Gastrocnemius medialis (tissue), 4 donors: ENCODE measurements at regions not wholly inside any gene's neighbourhood (a gene's known extent, or its start where the extent isn't known, plus 50 kb on each side); places are given as distances from the start of the nearest gene placed in this dataset.

Experiments used
- ATAC-seq, 2 donors: fragments of 150-250 bp; one replicate each; pipeline ENCODE4 v1.9.1; 2016
- DNase-seq, 2 donors: peaks; one replicate each; pipeline ENCODE4 v3.0.0-alpha.2; 2019
- H3K27ac ChIP-seq, 4 donors: fragments of 200-600 bp; sonication (generic); 1 replicate in 1 of 4; 2 replicates in 3 of 4; pipeline ENCODE4 v1.5.1; 2016 to 2018; ENCODE audit warnings: mild to moderate bottlenecking in 2 of 4, moderate library complexity in 1 of 4
- H3K27me3 ChIP-seq, 3 donors: fragments of 200-600 bp; sonication (generic) in 2 of 3; 1 replicate in 1 of 3; 2 replicates in 2 of 3; pipeline versions ENCODE4 v1.5.1 to v1.6.0; 2016 to 2019; ENCODE audit warnings: mild to moderate bottlenecking in 1 of 3, moderate library complexity in 1 of 3
- H3K36me3 ChIP-seq, 2 donors: fragments of 200-600 bp; sonication (generic) in 1 of 2; one replicate each; pipeline ENCODE4 v1.5.1; 2017 to 2018
- H3K4me1 ChIP-seq, 2 donors: fragments of 200-600 bp; sonication (generic) in 1 of 2; one replicate each; pipeline ENCODE4 v1.5.1; 2016 to 2017; ENCODE audit warnings: mild to moderate bottlenecking in 2 of 2
- H3K4me3 ChIP-seq, 4 donors: fragments of 200-600 bp; sonication (generic) in 3 of 4; 1 replicate in 1 of 4; 2 replicates in 3 of 4; pipeline ENCODE4 v1.5.1; 2016 to 2019; ENCODE audit warnings: mild to moderate bottlenecking in 2 of 4
- H3K9me3 ChIP-seq, 3 donors: fragments of 200-600 bp; sonication (generic) in 2 of 3; 1 replicate in 1 of 3; 2 replicates in 2 of 3; pipeline ENCODE4 v1.5.1; 2016 to 2019
- POLR2A ChIP-seq, 2 donors: fragments of 450-650 bp; IDR thresholded peaks; one replicate each; pipeline ENCODE4 v1.6.1; 2017; ENCODE audit warnings: antibody characterized with exemption in 2 of 2, mild to moderate bottlenecking in 2 of 2, moderate library complexity in 2 of 2
- in situ Hi-C, 4 donors: fragments of 200-750 bp; cut with MboI; loops; one replicate each; pipeline versions ENCODE4 v1.15.0 to v1.8.0; 2017; ENCODE audit warnings: low sequenced_read_pairs in 4 of 4
- intact Hi-C: fragments of 100-400 bp; cut with DNase I; formaldehyde crosslinking; loops from one replicate; pipeline ENCODE4 v1.15.1; 2023; ENCODE audit warnings: low total_unique reads
- TF ChIP-seq, protein P1 (sequence below), 5 experiments: fragments of 450-650 bp in 3 of 5; fragments of 200-600 bp in 2 of 5; sonication (generic) in 2 of 5; IDR thresholded peaks in 4 of 5; conservative IDR thresholded peaks in 1 of 5; 1 replicate in 4 of 5; 2 replicates in 1 of 5; pipeline ENCODE4 v1.5.1; 2016 to 2019; ENCODE audit warnings: antibody characterized with exemption in 5 of 5, mild to moderate bottlenecking in 3 of 5, moderate library complexity in 3 of 5

DNA sequence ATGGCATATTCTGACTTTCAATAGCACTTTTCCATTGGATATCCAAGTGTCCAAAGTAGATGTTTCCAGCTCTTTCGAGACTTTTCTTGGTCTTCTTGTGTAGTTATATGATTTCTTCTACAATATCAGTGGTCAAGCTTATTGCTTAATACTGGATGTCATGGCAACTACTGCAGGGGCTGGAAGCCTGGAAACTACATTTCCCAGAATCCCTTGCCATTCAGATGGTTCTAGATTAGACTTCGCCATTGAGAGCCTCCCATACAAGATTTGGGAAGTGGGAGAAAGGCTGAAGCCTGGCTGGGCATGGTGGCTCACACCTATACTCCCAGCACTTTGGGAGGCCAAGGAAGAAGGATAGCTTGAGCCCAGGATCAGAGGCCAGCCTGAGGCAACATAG is 153.6 kb downstream of the C16orf95 start:
- no peak for DNase-seq
- H3K27me3 ChIP-seq, result no peaks in the 10 kb centered on the region
- H3K9me3 ChIP-seq, result no peaks in the 10 kb centered on the region
- no peaks in the 10 kb centered on the region for H3K36me3 ChIP-seq
- TF ChIP-seq, protein P1, sequence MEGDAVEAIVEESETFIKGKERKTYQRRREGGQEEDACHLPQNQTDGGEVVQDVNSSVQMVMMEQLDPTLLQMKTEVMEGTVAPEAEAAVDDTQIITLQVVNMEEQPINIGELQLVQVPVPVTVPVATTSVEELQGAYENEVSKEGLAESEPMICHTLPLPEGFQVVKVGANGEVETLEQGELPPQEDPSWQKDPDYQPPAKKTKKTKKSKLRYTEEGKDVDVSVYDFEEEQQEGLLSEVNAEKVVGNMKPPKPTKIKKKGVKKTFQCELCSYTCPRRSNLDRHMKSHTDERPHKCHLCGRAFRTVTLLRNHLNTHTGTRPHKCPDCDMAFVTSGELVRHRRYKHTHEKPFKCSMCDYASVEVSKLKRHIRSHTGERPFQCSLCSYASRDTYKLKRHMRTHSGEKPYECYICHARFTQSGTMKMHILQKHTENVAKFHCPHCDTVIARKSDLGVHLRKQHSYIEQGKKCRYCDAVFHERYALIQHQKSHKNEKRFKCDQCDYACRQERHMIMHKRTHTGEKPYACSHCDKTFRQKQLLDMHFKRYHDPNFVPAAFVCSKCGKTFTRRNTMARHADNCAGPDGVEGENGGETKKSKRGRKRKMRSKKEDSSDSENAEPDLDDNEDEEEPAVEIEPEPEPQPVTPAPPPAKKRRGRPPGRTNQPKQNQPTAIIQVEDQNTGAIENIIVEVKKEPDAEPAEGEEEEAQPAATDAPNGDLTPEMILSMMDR (IDR thresholded peaks at IDR 0.05 in 4 of 5, conservative IDR thresholded peaks at IDR 0.05 in 1 of 5), result no peak
- TF ChIP-seq POLR2A (IDR thresholded peaks at IDR 0.05), result no peak
- H3K4me3 ChIP-seq, result no peak overlapping the region
- intact Hi-C loops, result no loop called here
- H3K4me1 ChIP-seq, result no peaks in the 10 kb centered on the region
- H3K27ac ChIP-seq, result no peak overlapping the region
- in situ Hi-C loops, result no loop called here
- no peak for ATAC-seq

DNA sequence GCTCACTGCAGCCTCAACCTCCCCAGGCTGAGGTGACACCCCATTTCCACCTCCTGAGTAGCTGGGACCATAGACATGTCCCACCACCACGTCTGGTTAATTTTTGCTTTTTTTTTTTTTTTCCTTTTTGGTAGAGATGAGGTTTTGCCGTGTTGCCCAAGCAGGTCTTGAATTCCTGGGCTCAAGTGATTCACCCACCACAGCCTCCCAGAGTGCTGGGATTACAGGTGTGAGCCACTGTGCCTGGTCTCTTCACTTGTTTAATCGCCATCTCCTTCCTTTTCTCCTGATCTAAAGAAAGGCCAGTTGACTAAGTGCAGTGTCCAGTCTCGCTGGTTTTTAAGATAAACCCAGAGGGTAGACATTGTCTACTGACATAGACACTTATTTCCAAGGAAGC is 152.0 kb downstream of the C16orf95 start:
- no peaks in the 10 kb centered on the region for H3K36me3 ChIP-seq
- in situ Hi-C loops (no loop called here), intact Hi-C loops (no loop called here)
- DNase-seq, result no peak
- no peak for ATAC-seq
- TF ChIP-seq, protein P1 (IDR thresholded peaks at IDR 0.05 in 4 of 5, conservative IDR thresholded peaks at IDR 0.05 in 1 of 5), result no peak
- no peak for TF ChIP-seq POLR2A (IDR thresholded peaks at IDR 0.05)
- H3K4me3 ChIP-seq, result no peak overlapping the region
- H3K27me3 ChIP-seq, result no peaks in the 10 kb centered on the region
- no peak overlapping the region for H3K27ac ChIP-seq
- no peaks in the 10 kb centered on the region for H3K9me3 ChIP-seq
- H3K4me1 ChIP-seq, result no peaks in the 10 kb centered on the region

DNA sequence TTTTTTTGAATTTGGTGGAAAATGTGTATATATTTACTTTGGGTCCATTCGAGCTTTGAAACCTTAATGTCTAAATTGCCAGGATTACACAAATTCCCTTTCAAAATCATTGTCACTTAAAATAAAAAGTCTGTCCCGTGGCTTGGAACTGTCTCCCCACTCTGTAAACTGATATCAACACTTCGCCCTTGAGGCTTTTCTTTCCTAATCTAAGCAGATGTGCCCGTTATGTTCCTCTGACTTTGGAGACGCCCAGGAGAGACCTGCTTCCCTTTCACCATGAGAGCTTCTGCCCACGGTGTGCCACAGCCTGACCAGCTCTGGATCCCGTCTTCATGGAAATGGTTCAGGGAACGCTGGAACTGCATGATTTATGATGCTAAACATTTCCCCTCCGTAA is 151.3 kb downstream of the C16orf95 start:
- no peak overlapping the region for H3K4me3 ChIP-seq
- no peak for ATAC-seq
- no peaks in the 10 kb centered on the region for H3K27me3 ChIP-seq
- in situ Hi-C loops (no loop called here), intact Hi-C loops (no loop called here)
- H3K27ac ChIP-seq, result no peak overlapping the region
- no peaks in the 10 kb centered on the region for H3K9me3 ChIP-seq
- H3K4me1 ChIP-seq, result no peaks in the 10 kb centered on the region
- TF ChIP-seq, protein P1 (IDR thresholded peaks at IDR 0.05 in 4 of 5, conservative IDR thresholded peaks at IDR 0.05 in 1 of 5), result no peak
- TF ChIP-seq POLR2A (IDR thresholded peaks at IDR 0.05), result no peak
- no peaks in the 10 kb centered on the region for H3K36me3 ChIP-seq
- no peak for DNase-seq

DNA sequence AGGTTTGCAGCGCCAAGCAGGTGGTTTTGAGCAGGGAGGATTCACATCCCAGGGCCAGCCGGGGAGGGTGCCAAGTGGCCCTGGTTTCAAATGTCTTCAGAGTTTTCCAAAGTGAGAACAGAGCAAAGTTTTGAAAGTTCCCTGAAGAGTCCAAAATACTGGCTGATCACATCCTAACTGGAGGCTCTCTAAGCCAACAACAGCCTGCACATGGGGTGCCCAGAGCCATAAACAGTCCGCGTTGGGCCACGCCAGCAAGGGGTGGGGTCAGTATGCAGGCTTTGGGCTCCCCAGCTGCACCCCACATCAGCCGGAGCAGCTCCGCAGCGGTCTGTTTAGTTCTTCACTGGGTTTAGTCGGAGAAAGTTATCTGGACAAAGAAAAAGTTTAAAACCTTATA is 150.9 kb downstream of the C16orf95 start:
- DNase-seq, result no peak
- Histone ChIP-seq H3K9me3 (no peaks in the 10 kb centered on the region), H3K27me3 (no peaks in the 10 kb centered on the region), H3K4me3 (no peak overlapping the region), H3K36me3 (no peaks in the 10 kb centered on the region), H3K4me1 (no peaks in the 10 kb centered on the region), H3K27ac (no peak overlapping the region)
- intact Hi-C loops (no loop called here), in situ Hi-C loops (no loop called here)
- TF ChIP-seq, protein P1 (IDR thresholded peaks at IDR 0.05 in 4 of 5, conservative IDR thresholded peaks at IDR 0.05 in 1 of 5), result no peak
- TF ChIP-seq POLR2A (IDR thresholded peaks at IDR 0.05), result no peak
- no peak for ATAC-seq

DNA sequence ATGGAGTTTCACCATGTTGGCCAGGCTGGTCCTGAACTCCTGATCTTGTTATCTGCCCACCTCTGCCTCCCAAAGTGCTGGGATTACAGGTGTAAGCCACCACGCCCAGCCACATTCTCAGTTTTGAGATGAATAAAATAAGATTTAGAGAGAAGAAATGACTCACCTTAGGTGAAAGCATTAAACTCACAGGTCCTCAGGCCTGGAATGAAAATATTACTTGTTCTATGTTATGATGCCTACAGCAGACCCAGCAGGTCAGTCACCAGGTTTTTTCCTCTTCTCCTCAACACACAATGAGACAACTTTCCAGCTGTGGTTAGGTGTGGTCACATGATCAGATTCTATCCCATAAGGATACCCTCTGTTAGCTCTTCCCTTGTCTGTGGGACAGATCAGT is 150.3 kb downstream of the C16orf95 start:
- no peaks in the 10 kb centered on the region for H3K27me3 ChIP-seq
- no peak overlapping the region for H3K27ac ChIP-seq
- no peak overlapping the region for H3K4me3 ChIP-seq
- in situ Hi-C loops, result no loop called here
- ATAC-seq, result no peak
- no peaks in the 10 kb centered on the region for H3K36me3 ChIP-seq
- intact Hi-C loops, result no loop called here
- H3K9me3 ChIP-seq, result no peaks in the 10 kb centered on the region
- TF ChIP-seq POLR2A (IDR thresholded peaks at IDR 0.05), result no peak
- TF ChIP-seq, protein P1 (IDR thresholded peaks at IDR 0.05 in 4 of 5, conservative IDR thresholded peaks at IDR 0.05 in 1 of 5), result no peak
- no peak for DNase-seq
- no peaks in the 10 kb centered on the region for H3K4me1 ChIP-seq
